Body of pancreas (tissue), 4 donors: ENCODE measurements at regions not wholly inside any gene's neighbourhood (a gene's known extent, or its start where the extent isn't known, plus 50 kb on each side); places are given as distances from the start of the nearest gene placed in this dataset.

Experiments used
- CTCF ChIP-seq, 7 experiments: fragments of 450-650 bp in 4 of 7; fragments of 200-600 bp in 3 of 7; sonication (generic) in 3 of 7; IDR thresholded peaks; one replicate each; pipeline ENCODE4 v1.5.1; 2016 to 2019; ENCODE audit warnings: antibody characterized with exemption in 7 of 7
- POLR2A ChIP-seq, 3 donors: fragments of 450-650 bp; IDR thresholded peaks; one replicate each; pipeline ENCODE4 v1.6.1; 2016; ENCODE audit warnings: antibody characterized with exemption in 3 of 3, mild to moderate bottlenecking in 2 of 3

DNA sequence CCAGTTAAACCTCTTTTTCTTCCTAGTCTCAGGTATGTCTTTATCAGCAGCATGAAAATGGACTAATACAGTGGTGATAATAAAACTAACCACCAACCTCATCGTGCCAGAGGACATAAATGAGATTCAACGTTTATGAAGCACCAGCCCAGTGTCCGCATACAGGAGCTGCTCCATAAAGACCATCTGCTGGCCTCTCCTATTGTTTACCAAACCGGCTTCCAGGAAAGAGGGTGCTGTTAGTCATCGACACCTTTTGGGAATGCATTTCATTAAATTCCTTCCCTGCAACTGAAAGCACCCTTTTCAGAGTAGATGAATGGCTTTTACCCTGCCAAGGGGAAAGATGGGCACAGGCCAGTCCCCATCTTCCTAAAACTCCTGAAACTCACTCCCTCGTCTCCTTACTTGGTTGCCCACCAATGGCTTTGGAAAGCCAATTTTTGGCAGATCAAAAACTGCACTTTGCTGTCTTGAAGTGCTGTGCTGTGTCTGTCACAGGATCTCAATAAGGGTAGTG lies 122.1 kb downstream of the AQP9 start:
- TF ChIP-seq POLR2A (IDR thresholded peaks at IDR 0.05) (no peak), CTCF (IDR thresholded peaks at IDR 0.05) (no peak)
